Motor neuron (in vitro differentiated cells): ENCODE measurements at regions not wholly inside any gene's neighbourhood (a gene's known extent, or its start where the extent isn't known, plus 50 kb on each side); places are given as distances from the start of the nearest gene placed in this dataset.
A peak's percentile ranks its signal among the peaks of the same experiment; 100 is the strongest.

ENCODE experiments used
- ATAC-seq, 8 experiments: fragments of 200-7000 bp; cut with Tn5 transposase; replicated peaks in 6 of 8; 2 replicates each; pipeline ENCODE4 v1.8.0; 2021; ENCODE audit warnings: mild to moderate bottlenecking in 8 of 8, moderate library complexity in 8 of 8
- H3K27ac ChIP-seq, 2 donors: fragments of 250-450 bp; sonication (Bioruptor Pico); 2 replicates each; pipeline ENCODE4 v1.9.0; 2021; ENCODE audit warnings: antibody characterized with exemption in 2 of 2, mild to moderate bottlenecking in 2 of 2, moderate library complexity in 1 of 2
- H3K4me1 ChIP-seq, 2 donors: fragments of 250-450 bp; sonication (Bioruptor Pico); replicated peaks in 1 of 2; 2 replicates each; pipeline ENCODE4 v1.6.1; 2021; ENCODE audit warnings: antibody characterized with exemption in 2 of 2, mild to moderate bottlenecking in 2 of 2, moderate library complexity in 1 of 2
- H3K4me3 ChIP-seq, 5 donors: fragments of 250-450 bp; sonication (Bioruptor Pico); 2 replicates each; pipeline ENCODE4 v1.9.0; 2021; ENCODE audit warnings: antibody characterized with exemption in 5 of 5, mild to moderate bottlenecking in 5 of 5, moderate library complexity in 4 of 5
- WGBS, 10 experiments: fragments of 450-650 bp; shearing (Covaris generic); methylation state at CpG; one replicate each; pipeline ENCODE4 v1.0.0; 2022; 5-methylcytosine and 5-hydroxymethylcytosine counted together
- in situ Hi-C, 9 experiments: fragments of 400-800 bp; cut with MboI; loops; one replicate each; pipeline ENCODE4 v1.15.0; 2021; ENCODE audit warnings: low sequenced_read_pairs in 9 of 9, low pct_unique_long_range_greater_than_20kb in 2 of 9; ENCODE audit not compliant: unreplicated experiment in 9 of 9

- Histone ChIP-seq H3K4me3 (no peak overlapping the region), H3K4me1 (peaks cover 0 to 10% of the 10 kb centered on the region in 2 donors), H3K27ac (no peak overlapping the region)
- WGBS, 10 experiments: 37 to 100% (median 86%) methylated on average over 1 to 2 of the region's 2 CpGs; no CpG with 5 or more reads in 3 of the 10 experiments
- peak in 3 of 8 experiments; percentile 55 to 75 (median 70) for ATAC-seq
- in situ Hi-C loops: loop anchor here in 1 of 9 experiments (25.0 kb wide), 1 partner anchor 90 kb away; no protein-coding TSS in a partner anchor
Observed at GRCh38 chr3:102571720-102572384, 137.0 kb downstream of the ZPLD1 start.

- Histone ChIP-seq H3K27ac (no peak overlapping the region), H3K4me1 (peaks cover 0 to 10% of the 10 kb centered on the region in 2 donors), H3K4me3 (no peak overlapping the region)
- WGBS, 10 experiments: 10 to 100% (median 78%) methylated on average over 1 to 3 of the region's 3 CpGs; no CpG with 5 or more reads in 1 of the 10 experiments
- no peak for ATAC-seq
- in situ Hi-C loops: loop anchor here in 1 of 9 experiments (25.0 kb wide), 1 partner anchor 89 kb away; no protein-coding TSS in a partner anchor
Observed at GRCh38 chr3:102573483-102574028, 138.7 kb downstream of the ZPLD1 start.

GRCh38 chr3:102574355-102574754 lies 139.5 kb downstream of the ZPLD1 start:
- WGBS, 10 experiments: 36 to 92% (median 69%) methylated on average over 3 to 6 of the region's 6 CpGs
- Histone ChIP-seq H3K4me1 (peaks cover 0 to 10% of the 10 kb centered on the region in 2 donors), H3K4me3 (no peak overlapping the region), H3K27ac (no peak overlapping the region)
- in situ Hi-C loops: loop anchor here in 1 of 9 experiments (25.0 kb wide), 1 partner anchor 88 kb away; no protein-coding TSS in a partner anchor
- no peak for ATAC-seq

GRCh38 chr3:102576651-102577050 lies 141.8 kb downstream of the ZPLD1 start:
- ATAC-seq: no peak
- in situ Hi-C loops: no loop called here
- 20 to 100% (median 100%) methylated on average over 1 of the region's 1 CpG; no CpG with 5 or more reads in 1 of the 10 experiments for WGBS, 10 experiments
- peaks cover 0 to under 1% of the 10 kb centered on the region in 2 donors for H3K4me1 ChIP-seq
- no peak overlapping the region for H3K4me3 ChIP-seq
- no peak overlapping the region for H3K27ac ChIP-seq

- no peaks in the 10 kb centered on the region for H3K4me1 ChIP-seq
- H3K27ac ChIP-seq: no peak overlapping the region
- in situ Hi-C loops: no loop called here
- no peak overlapping the region for H3K4me3 ChIP-seq
- peak in 1 of 8 experiments; percentile 29 for ATAC-seq
- 88 to 100% (median 100%) methylated on average over 1 of the region's 1 CpG; no CpG with 5 or more reads in 3 of the 10 experiments for WGBS, 10 experiments
Observed at GRCh38 chr3:102577082-102577789, 142.4 kb downstream of the ZPLD1 start.

- in situ Hi-C loops: no loop called here
- no peaks in the 10 kb centered on the region for H3K4me1 ChIP-seq
- no peak overlapping the region for H3K4me3 ChIP-seq
- no peak for ATAC-seq
- H3K27ac ChIP-seq: no peak overlapping the region
Observed at GRCh38 chr3:102580760-102581159, 145.9 kb downstream of the ZPLD1 start.

- Histone ChIP-seq H3K4me3 (no peak overlapping the region), H3K4me1 (no peaks in the 10 kb centered on the region), H3K27ac (no peak overlapping the region)
- in situ Hi-C loops: no loop called here
- ATAC-seq: no peak
- WGBS, 10 experiments: 40 to 100% (median 87%) methylated on average over 1 to 4 of the region's 4 CpGs; no CpG with 5 or more reads in 2 of the 10 experiments
Observed at GRCh38 chr3:102586485-102586884, 151.7 kb downstream of the ZPLD1 start.

GRCh38 chr3:102593812-102594602 lies 159.2 kb downstream of the ZPLD1 start:
- 0 to 100% (median 62%) methylated on average over 1 to 2 of the region's 2 CpGs for WGBS, 10 experiments
- ATAC-seq: peak in 3 of 8 experiments; percentile 56 to 98 (median 57)
- H3K4me3 ChIP-seq: no peak overlapping the region

GRCh38 chr3:102595057-102595456 lies 160.2 kb downstream of the ZPLD1 start:
- in situ Hi-C loops: no loop called here
- WGBS, 10 experiments: 17 to 89% (median 69%) methylated on average over 1 to 3 of the region's 3 CpGs; no CpG with 5 or more reads in 4 of the 10 experiments
- no peak for ATAC-seq
- no peaks in the 10 kb centered on the region for H3K4me1 ChIP-seq
- H3K27ac ChIP-seq: no peak overlapping the region
- no peak overlapping the region for H3K4me3 ChIP-seq

More at GRCh38 chr3:102593812-102594602, 159.2 kb downstream of the ZPLD1 start:
- in situ Hi-C loops: no loop called here
- Histone ChIP-seq H3K27ac (no peak overlapping the region), H3K4me1 (no peaks in the 10 kb centered on the region)

GRCh38 chr3:102599819-102600576 lies 165.2 kb downstream of the ZPLD1 start:
- WGBS, 10 experiments: 17 to 100% (median 96%) methylated on average over 1 to 6 of the region's 7 CpGs; no CpG with 5 or more reads in 1 of the 10 experiments
- ATAC-seq: no peak
- Histone ChIP-seq H3K27ac (no peak overlapping the region), H3K4me3 (no peak overlapping the region), H3K4me1 (no peaks in the 10 kb centered on the region)
- in situ Hi-C loops: no loop called here

GRCh38 chr3:102605153-102605552 lies 170.3 kb downstream of the ZPLD1 start:
- H3K27ac ChIP-seq: no peak overlapping the region
- WGBS, 10 experiments: 40 to 100% (median 83%) methylated on average over 1 of the region's 1 CpG; no CpG with 5 or more reads in 5 of the 10 experiments
- H3K4me3 ChIP-seq: no peak overlapping the region
- peak in 2 of 8 experiments; percentile 41 to 52 for ATAC-seq
- peaks cover 0 to 6% of the 10 kb centered on the region in 2 donors for H3K4me1 ChIP-seq
- in situ Hi-C loops: no loop called here

GRCh38 chr3:102608875-102609274 lies 174.1 kb downstream of the ZPLD1 start:
- ATAC-seq: peak in 1 of 8 experiments; percentile 25
- no peak overlapping the region for H3K27ac ChIP-seq
- 17 to 90% (median 65%) methylated on average over 1 to 2 of the region's 2 CpGs; no CpG with 5 or more reads in 3 of the 10 experiments for WGBS, 10 experiments
- no peak overlapping the region for H3K4me3 ChIP-seq
- in situ Hi-C loops: no loop called here
- H3K4me1 ChIP-seq: peaks cover 0 to 6% of the 10 kb centered on the region in 2 donors
